ENCODE measurements at regions not wholly inside any gene's neighbourhood (a gene's known extent, or its start where the extent isn't known, plus 50 kb on each side); places are given as distances from the start of the nearest gene placed in this dataset.

DNA sequence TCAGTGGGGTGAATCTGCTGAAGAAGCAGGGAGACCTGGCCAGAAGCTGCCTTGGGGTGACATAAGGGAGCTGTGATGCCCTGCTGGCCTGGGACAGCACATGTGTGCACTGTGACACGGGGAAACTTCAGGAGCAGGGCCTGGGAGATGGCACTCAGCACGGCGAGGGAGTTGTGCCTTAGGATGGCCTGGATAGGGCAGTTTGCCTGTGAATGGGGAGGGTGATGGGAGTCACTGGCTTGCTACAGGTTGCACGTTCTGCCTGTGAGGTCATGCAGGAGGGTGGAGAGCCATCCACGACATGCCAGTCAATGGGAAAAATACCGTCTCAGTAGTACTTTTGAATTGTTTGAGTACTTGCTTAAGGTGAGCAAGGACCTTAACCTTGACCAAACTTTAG lies 76.8 kb upstream of the UBE3A start:
- TF ChIP-seq, protein P1, sequence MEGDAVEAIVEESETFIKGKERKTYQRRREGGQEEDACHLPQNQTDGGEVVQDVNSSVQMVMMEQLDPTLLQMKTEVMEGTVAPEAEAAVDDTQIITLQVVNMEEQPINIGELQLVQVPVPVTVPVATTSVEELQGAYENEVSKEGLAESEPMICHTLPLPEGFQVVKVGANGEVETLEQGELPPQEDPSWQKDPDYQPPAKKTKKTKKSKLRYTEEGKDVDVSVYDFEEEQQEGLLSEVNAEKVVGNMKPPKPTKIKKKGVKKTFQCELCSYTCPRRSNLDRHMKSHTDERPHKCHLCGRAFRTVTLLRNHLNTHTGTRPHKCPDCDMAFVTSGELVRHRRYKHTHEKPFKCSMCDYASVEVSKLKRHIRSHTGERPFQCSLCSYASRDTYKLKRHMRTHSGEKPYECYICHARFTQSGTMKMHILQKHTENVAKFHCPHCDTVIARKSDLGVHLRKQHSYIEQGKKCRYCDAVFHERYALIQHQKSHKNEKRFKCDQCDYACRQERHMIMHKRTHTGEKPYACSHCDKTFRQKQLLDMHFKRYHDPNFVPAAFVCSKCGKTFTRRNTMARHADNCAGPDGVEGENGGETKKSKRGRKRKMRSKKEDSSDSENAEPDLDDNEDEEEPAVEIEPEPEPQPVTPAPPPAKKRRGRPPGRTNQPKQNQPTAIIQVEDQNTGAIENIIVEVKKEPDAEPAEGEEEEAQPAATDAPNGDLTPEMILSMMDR (IDR thresholded peaks at IDR 0.05; ENCODE audit: extremely low read depth, insufficient read depth, missing control alignments), result no peak
- DNase-seq (ENCODE audit: low spot score), result no peak
- in situ Hi-C loops (cut with MboI; ENCODE audit: low pct_unique_long_range_greater_than_20kb, low sequenced_read_pairs, unreplicated experiment), result no loop called here

DNA sequence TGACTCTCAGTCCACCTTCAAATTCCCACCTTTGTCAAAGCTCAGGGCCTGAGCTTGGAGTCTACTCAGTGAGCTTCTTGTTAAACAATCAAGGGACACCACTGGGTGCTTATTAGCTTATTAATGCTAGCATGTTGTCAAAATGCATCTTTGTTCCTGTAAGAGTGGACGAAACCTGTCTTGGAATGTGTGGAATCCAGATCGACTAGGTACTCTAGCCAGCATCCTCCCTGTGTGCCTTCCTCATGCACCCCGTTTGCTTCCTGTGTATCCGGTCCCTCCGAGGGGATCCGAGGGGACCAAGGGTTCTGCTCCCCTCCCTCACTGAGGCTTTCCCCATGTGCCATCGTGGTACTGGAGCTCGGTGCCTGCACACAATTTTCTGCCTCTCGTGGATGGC lies 75.7 kb upstream of the UBE3A start:
- TF ChIP-seq, protein P1 (IDR thresholded peaks at IDR 0.05; ENCODE audit: extremely low read depth, insufficient read depth, missing control alignments), result no peak
- in situ Hi-C loops (cut with MboI; ENCODE audit: low pct_unique_long_range_greater_than_20kb, low sequenced_read_pairs, unreplicated experiment), result no loop called here
- DNase-seq (ENCODE audit: low spot score), result no peak

DNA sequence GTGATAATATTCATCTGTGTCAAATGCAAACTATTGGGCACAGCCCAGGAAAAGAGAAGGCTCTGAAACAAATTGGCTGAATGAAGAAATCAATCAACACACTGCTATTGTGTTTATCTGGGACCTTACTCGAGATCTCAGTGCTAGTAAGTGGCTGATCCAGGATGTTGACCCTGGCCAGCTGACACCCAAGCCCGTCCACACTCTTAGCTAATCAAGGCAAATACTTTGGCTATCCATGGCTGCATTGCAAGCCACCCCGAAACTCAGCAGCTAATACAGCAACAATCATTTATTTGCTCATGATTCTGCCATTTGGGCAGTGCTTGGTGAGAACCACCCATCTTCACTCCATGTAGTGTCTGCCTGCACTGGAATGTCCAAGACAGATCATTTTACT lies 74.1 kb upstream of the UBE3A start:
- in situ Hi-C loops (cut with MboI; ENCODE audit: low pct_unique_long_range_greater_than_20kb, low sequenced_read_pairs, unreplicated experiment), result no loop called here
- TF ChIP-seq, protein P1 (IDR thresholded peaks at IDR 0.05; ENCODE audit: extremely low read depth, insufficient read depth, missing control alignments), result no peak
- no peak for DNase-seq (ENCODE audit: low spot score)

DNA sequence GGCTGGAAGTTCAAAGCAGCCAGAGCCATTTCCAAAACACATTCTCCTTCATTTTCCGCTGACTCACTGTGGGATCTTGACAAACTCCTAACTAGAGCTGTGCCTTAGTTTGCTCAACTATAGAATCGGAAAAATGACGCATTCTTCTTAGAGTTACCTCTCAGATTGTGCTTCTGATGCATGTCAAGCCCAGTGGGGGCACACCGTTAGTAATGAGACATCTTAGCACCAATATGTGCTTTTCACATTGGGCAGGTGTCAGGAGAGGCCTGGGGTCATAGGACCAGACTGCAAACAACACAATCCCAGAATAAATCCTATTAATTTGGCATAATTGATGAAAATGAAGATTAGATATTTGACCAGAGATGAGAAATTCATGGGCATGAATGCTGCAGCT lies 71.3 kb upstream of the UBE3A start:
- in situ Hi-C loops (cut with MboI; ENCODE audit: low pct_unique_long_range_greater_than_20kb, low sequenced_read_pairs, unreplicated experiment), result no loop called here
- no peak for DNase-seq (ENCODE audit: low spot score)
- TF ChIP-seq, protein P1 (IDR thresholded peaks at IDR 0.05; ENCODE audit: extremely low read depth, insufficient read depth, missing control alignments), result no peak

DNA sequence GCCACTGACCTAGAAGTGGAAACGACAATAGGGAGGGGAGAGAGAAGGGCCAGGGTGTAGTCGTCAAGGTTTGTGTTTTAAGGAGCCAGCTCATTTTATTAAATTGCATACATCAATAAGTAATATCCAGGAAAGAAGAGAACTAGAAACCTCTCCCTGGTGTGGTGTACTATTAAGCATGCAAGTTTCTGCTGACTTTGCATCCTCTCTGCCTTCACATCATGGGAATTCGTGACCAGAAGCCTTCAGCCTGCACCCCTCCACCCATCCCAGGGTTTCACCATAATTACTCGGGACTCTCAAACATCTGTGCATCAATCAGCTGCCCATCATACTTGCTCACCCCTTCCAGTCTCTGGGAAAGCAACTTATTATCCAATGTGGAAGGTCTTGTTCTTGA lies 70.9 kb upstream of the UBE3A start:
- in situ Hi-C loops (cut with MboI; ENCODE audit: low pct_unique_long_range_greater_than_20kb, low sequenced_read_pairs, unreplicated experiment), result no loop called here
- TF ChIP-seq, protein P1 (IDR thresholded peaks at IDR 0.05; ENCODE audit: extremely low read depth, insufficient read depth, missing control alignments), result no peak
- DNase-seq (ENCODE audit: low spot score), result no peak

DNA sequence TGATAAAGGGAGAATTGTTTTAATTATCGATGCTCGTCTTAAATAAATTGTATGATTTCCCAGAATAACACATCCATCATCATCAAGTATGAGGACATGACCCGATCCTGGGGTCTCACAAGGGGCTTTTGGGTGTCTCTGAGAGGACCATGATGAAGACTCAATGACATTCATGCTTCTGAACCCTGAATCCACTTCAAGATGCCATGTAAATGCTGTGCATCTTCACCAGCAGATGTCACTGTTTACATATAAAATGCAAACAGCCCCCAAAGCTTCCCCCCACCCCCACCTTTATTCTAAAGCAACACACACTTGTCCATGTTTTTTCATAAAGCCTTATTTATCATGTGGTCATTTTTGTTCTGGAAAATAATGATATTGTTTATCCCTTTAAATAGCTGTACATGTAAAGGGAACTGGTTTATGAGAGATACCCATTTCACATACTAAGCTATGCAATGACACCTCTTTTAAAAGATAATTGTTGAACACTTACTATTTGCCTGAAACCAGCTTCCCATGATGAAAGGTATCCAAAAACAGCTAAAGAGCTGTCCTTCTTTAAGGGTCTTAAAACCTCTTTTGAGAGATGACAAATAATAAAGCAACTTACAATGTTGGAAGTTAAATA lies 69.7 kb upstream of the UBE3A start:
- in situ Hi-C loops (cut with MboI; ENCODE audit: low pct_unique_long_range_greater_than_20kb, low sequenced_read_pairs, unreplicated experiment), result no loop called here
- TF ChIP-seq, protein P1 (IDR thresholded peaks at IDR 0.05; ENCODE audit: extremely low read depth, insufficient read depth, missing control alignments), result peak; percentile 54
- DNase-seq (ENCODE audit: low spot score), result peak; percentile 15
